Mesendoderm (in vitro differentiated cells): ENCODE measurements at regions not wholly inside any gene's neighbourhood (a gene's known extent, or its start where the extent isn't known, plus 50 kb on each side); places are given as distances from the start of the nearest gene placed in this dataset.

Experiments
- DNase-seq: peaks from one replicate; pipeline ENCODE4 v3.0.0; 2013
- H2AK5ac ChIP-seq: 2 replicates; pipeline ENCODE4 v1.6.1; 2013; ENCODE audit warnings: low read length, inconsistent platforms
- H2BK120ac ChIP-seq: 2 replicates; pipeline ENCODE4 v1.6.1; 2013; ENCODE audit warnings: low read depth, mild to moderate bottlenecking, low read length, moderate library complexity, mixed read lengths
- H2BK15ac ChIP-seq: replicated peaks from 2 replicates; pipeline ENCODE4 v1.6.1; 2013; ENCODE audit warnings: low read depth, mild to moderate bottlenecking, moderate library complexity
- H2BK5ac ChIP-seq: 2 replicates; pipeline ENCODE4 v1.6.1; 2013; ENCODE audit warnings: low read length, inconsistent platforms
- H3K18ac ChIP-seq: 2 replicates; pipeline ENCODE4 v1.6.1; 2013; ENCODE audit warnings: mild to moderate bottlenecking, low read length, mixed read lengths
- H3K23ac ChIP-seq: one replicate; pipeline ENCODE4 v1.6.1; 2013; ENCODE audit warnings: low read length
- H3K27ac ChIP-seq: 2 replicates; pipeline ENCODE4 v1.5.1; 2013; ENCODE audit warnings: low read depth, mild to moderate bottlenecking, inconsistent platforms, low read length, moderate library complexity
- H3K27me3 ChIP-seq: 2 replicates; pipeline ENCODE4 v1.6.1; 2013; ENCODE audit warnings: low read length, control low read depth, mild to moderate bottlenecking, inconsistent platforms; ENCODE audit not compliant: insufficient read depth, poor library complexity
- H3K36me3 ChIP-seq: 2 replicates; pipeline ENCODE4 v1.6.1; 2013; ENCODE audit warnings: low read length, inconsistent platforms; ENCODE audit not compliant: control insufficient read depth, insufficient read depth
- H3K4ac ChIP-seq: one replicate; pipeline ENCODE4 v1.6.1; 2013; ENCODE audit warnings: low read depth, mild to moderate bottlenecking, low read length, moderate library complexity
- H3K4me1 ChIP-seq: 2 replicates; pipeline ENCODE4 v1.6.1; 2013; ENCODE audit warnings: low read depth, low read length, inconsistent platforms; ENCODE audit not compliant: control insufficient read depth
- H3K4me2 ChIP-seq: 2 replicates; pipeline ENCODE4 v1.6.1; 2013; ENCODE audit warnings: low read length
- H3K4me3 ChIP-seq: 2 replicates; pipeline ENCODE4 v1.5.1; 2013; ENCODE audit warnings: mild to moderate bottlenecking, low read length
- H3K56ac ChIP-seq: one replicate; pipeline ENCODE4 v1.6.1; 2013; ENCODE audit warnings: low read length
- H3K79me1 ChIP-seq: 2 replicates; pipeline ENCODE4 v1.6.1; 2013; ENCODE audit warnings: low read length, inconsistent platforms
- H3K79me2 ChIP-seq: 2 replicates; pipeline ENCODE4 v1.6.1; 2013; ENCODE audit warnings: mild to moderate bottlenecking, low read length; ENCODE audit not compliant: control insufficient read depth, insufficient read depth
- H3K9ac ChIP-seq: 2 replicates; pipeline ENCODE4 v1.6.1; 2013; ENCODE audit warnings: low read length, inconsistent platforms
- H4K5ac ChIP-seq: one replicate; pipeline ENCODE4 v1.6.1; 2013; ENCODE audit warnings: low read length
- H4K8ac ChIP-seq: one replicate; pipeline ENCODE4 v1.6.1; 2013; ENCODE audit warnings: low read depth, mild to moderate bottlenecking, control low read depth, low read length, moderate library complexity
- WGBS: extraction: QIAGEN DNeasy Blood & Tissue Kit; methylation state at CpG from one replicate; pipeline ENCODE4 v1.1.7; 2013; ENCODE audit warnings: low lambda C conversion rate, missing lambda C conversion rate; ENCODE audit not compliant: insufficient coverage; ENCODE audit errors: extremely low coverage; 5-methylcytosine and 5-hydroxymethylcytosine counted together

GRCh38 chr6:149150801-149151398, 166.6 kb upstream of the TAB2 start:
- Histone ChIP-seq H4K8ac (no peak overlapping the region), H2AK5ac (no peak overlapping the region), H3K4me1 (no peaks in the 10 kb centered on the region), H3K4me2 (no peak overlapping the region), H3K27me3 (no peaks in the 10 kb centered on the region), H3K4me3 (no peak overlapping the region), H3K4ac (no peak overlapping the region), H2BK120ac (no peak overlapping the region), H3K79me2 (no peaks in the 10 kb centered on the region), H3K36me3 (no peaks in the 10 kb centered on the region), H3K56ac (no peak overlapping the region), H3K23ac (no peak overlapping the region), H4K5ac (no peak overlapping the region), H2BK15ac (no peak overlapping the region), H3K18ac (no peak overlapping the region), H3K27ac (no peak overlapping the region), H2BK5ac (no peak overlapping the region), H3K79me1 (no peaks in the 10 kb centered on the region), H3K9ac (no peak overlapping the region)
- WGBS = no CpG with 5 or more reads among the region's 3 CpGs
- DNase-seq = no peak

- no CpG with 5 or more reads among the region's 1 CpG for WGBS
- H4K8ac ChIP-seq = no peak overlapping the region
- no peak overlapping the region for H2AK5ac ChIP-seq
- no peak overlapping the region for H3K4me2 ChIP-seq
- no peak overlapping the region for H3K4ac ChIP-seq
- no peaks in the 10 kb centered on the region for H3K4me1 ChIP-seq
- H3K9ac ChIP-seq = no peak overlapping the region
- no peak overlapping the region for H3K18ac ChIP-seq
- H3K23ac ChIP-seq = no peak overlapping the region
- H2BK15ac ChIP-seq = no peak overlapping the region
- no peak overlapping the region for H3K27ac ChIP-seq
- no peaks in the 10 kb centered on the region for H3K79me2 ChIP-seq
- no peak overlapping the region for H4K5ac ChIP-seq
- H3K36me3 ChIP-seq = no peaks in the 10 kb centered on the region
- H2BK120ac ChIP-seq = no peak overlapping the region
- H3K56ac ChIP-seq = no peak overlapping the region
- H3K79me1 ChIP-seq = no peaks in the 10 kb centered on the region
- no peak overlapping the region for H3K4me3 ChIP-seq
- no peak for DNase-seq
- H2BK5ac ChIP-seq = no peak overlapping the region
- H3K27me3 ChIP-seq = no peaks in the 10 kb centered on the region
These were observed 165.0 kb upstream of the TAB2 start for GRCh38 chr6:149152521-149152920.

- no peaks in the 10 kb centered on the region for H3K4me1 ChIP-seq
- no peak overlapping the region for H3K18ac ChIP-seq
- no peaks in the 10 kb centered on the region for H3K36me3 ChIP-seq
- H3K9ac ChIP-seq = no peak overlapping the region
- H3K4me3 ChIP-seq = no peak overlapping the region
- no peaks in the 10 kb centered on the region for H3K27me3 ChIP-seq
- H3K79me1 ChIP-seq = no peaks in the 10 kb centered on the region
- H2BK15ac ChIP-seq = no peak overlapping the region
- no peak overlapping the region for H2BK5ac ChIP-seq
- no peak overlapping the region for H4K5ac ChIP-seq
- H2AK5ac ChIP-seq = no peak overlapping the region
- H3K23ac ChIP-seq = no peak overlapping the region
- no peak for DNase-seq
- no peak overlapping the region for H3K4ac ChIP-seq
- no peak overlapping the region for H3K27ac ChIP-seq
- no peak overlapping the region for H4K8ac ChIP-seq
- WGBS = no CpG with 5 or more reads among the region's 2 CpGs
- no peak overlapping the region for H3K56ac ChIP-seq
- no peak overlapping the region for H3K4me2 ChIP-seq
- no peak overlapping the region for H2BK120ac ChIP-seq
- H3K79me2 ChIP-seq = no peaks in the 10 kb centered on the region
These were observed 164.4 kb upstream of the TAB2 start for GRCh38 chr6:149153100-149153499.

GRCh38 chr6:149153693-149154092, 163.8 kb upstream of the TAB2 start:
- Histone ChIP-seq H3K23ac (no peak overlapping the region), H2BK5ac (no peak overlapping the region), H3K4me3 (no peak overlapping the region), H4K8ac (no peak overlapping the region), H2AK5ac (no peak overlapping the region), H3K56ac (no peak overlapping the region), H3K9ac (no peak overlapping the region), H3K36me3 (no peaks in the 10 kb centered on the region), H3K79me2 (no peaks in the 10 kb centered on the region), H3K4me1 (no peaks in the 10 kb centered on the region), H2BK15ac (no peak overlapping the region), H4K5ac (no peak overlapping the region), H3K4ac (no peak overlapping the region), H3K27me3 (no peaks in the 10 kb centered on the region), H3K18ac (no peak overlapping the region), H3K4me2 (no peak overlapping the region), H3K79me1 (no peaks in the 10 kb centered on the region), H3K27ac (no peak overlapping the region), H2BK120ac (no peak overlapping the region)
- WGBS = no CpG with 5 or more reads among the region's 2 CpGs
- DNase-seq = no peak

- WGBS = no CpG with 5 or more reads among the region's 1 CpG
- H2BK5ac ChIP-seq = no peak overlapping the region
- no peak overlapping the region for H3K4ac ChIP-seq
- no peak overlapping the region for H4K8ac ChIP-seq
- H3K4me3 ChIP-seq = no peak overlapping the region
- no peak overlapping the region for H4K5ac ChIP-seq
- H3K56ac ChIP-seq = no peak overlapping the region
- no peaks in the 10 kb centered on the region for H3K36me3 ChIP-seq
- no peak overlapping the region for H3K27ac ChIP-seq
- DNase-seq = no peak
- H3K4me2 ChIP-seq = no peak overlapping the region
- no peaks in the 10 kb centered on the region for H3K27me3 ChIP-seq
- no peaks in the 10 kb centered on the region for H3K79me2 ChIP-seq
- H2BK120ac ChIP-seq = no peak overlapping the region
- H3K18ac ChIP-seq = no peak overlapping the region
- H3K4me1 ChIP-seq = no peaks in the 10 kb centered on the region
- H3K9ac ChIP-seq = no peak overlapping the region
- H3K23ac ChIP-seq = no peak overlapping the region
- H2BK15ac ChIP-seq = no peak overlapping the region
- H2AK5ac ChIP-seq = no peak overlapping the region
- no peaks in the 10 kb centered on the region for H3K79me1 ChIP-seq
These were observed 163.2 kb upstream of the TAB2 start for GRCh38 chr6:149154261-149154821.

DNA sequence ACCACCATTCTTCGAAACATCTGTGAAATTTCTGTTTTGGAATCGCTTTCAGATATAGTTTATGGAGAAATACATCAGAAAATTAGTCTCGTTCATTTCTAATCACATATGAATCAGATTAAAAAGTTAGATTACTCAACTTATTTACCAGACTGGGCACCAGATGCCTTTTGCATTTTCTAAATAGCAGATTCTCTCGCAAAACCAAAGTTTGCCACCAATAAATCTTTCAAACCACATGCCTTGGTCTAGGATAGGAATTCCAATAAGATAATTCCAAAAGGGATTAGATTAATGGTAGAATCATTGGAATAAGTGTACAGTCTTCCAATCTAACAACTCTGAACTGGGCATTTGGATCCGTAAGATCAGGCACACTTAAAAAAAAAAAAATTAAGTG, 160.4 kb upstream of the TAB2 start:
- Histone ChIP-seq H3K4me3 (no peak overlapping the region), H3K36me3 (no peaks in the 10 kb centered on the region), H3K4me1 (no peaks in the 10 kb centered on the region), H3K79me2 (no peaks in the 10 kb centered on the region), H3K18ac (no peak overlapping the region), H3K27me3 (no peaks in the 10 kb centered on the region), H3K4me2 (no peak overlapping the region), H2BK5ac (no peak overlapping the region), H3K56ac (no peak overlapping the region), H2BK15ac (no peak overlapping the region), H4K8ac (no peak overlapping the region), H2BK120ac (no peak overlapping the region), H3K4ac (no peak overlapping the region), H3K9ac (no peak overlapping the region), H4K5ac (no peak overlapping the region), H3K23ac (no peak overlapping the region), H3K27ac (no peak overlapping the region), H3K79me1 (no peaks in the 10 kb centered on the region), H2AK5ac (no peak overlapping the region)
- WGBS = no CpG with 5 or more reads among the region's 5 CpGs
- no peak for DNase-seq
